ENCODE measurements at regions not wholly inside any gene's neighbourhood (a gene's known extent, or its start where the extent isn't known, plus 50 kb on each side); places are given as distances from the start of the nearest gene placed in this dataset.
"Not testable (repeated sequence)": the region's sequence is repeated elsewhere in the genome, so short reads cannot be mapped to it uniquely, and the experiment has no call there.

GRCh38 chr1:178572604-178573003 is 59.7 kb downstream of the TEX35 start:
- ATAC-seq (no peak), DNase-seq (ENCODE audit: low spot score) (no peak)
- intact Hi-C loops (cut with DNase I), result no loop called here

- DNase-seq (ENCODE audit: low spot score), result no peak
- intact Hi-C loops (cut with DNase I), result no loop called here
- ATAC-seq, result no peak
These were observed 60.4 kb downstream of the TEX35 start for GRCh38 chr1:178573330-178573729.

- ATAC-seq (no peak), DNase-seq (ENCODE audit: low spot score) (no peak)
- intact Hi-C loops (cut with DNase I), result no loop called here
These were observed 61.4 kb downstream of the TEX35 start for GRCh38 chr1:178574345-178574744.

- DNase-seq (ENCODE audit: low spot score) (no peak), ATAC-seq (no peak)
- intact Hi-C loops (cut with DNase I), result no loop called here
These were observed 62.9 kb downstream of the TEX35 start for GRCh38 chr1:178575611-178576361.

- intact Hi-C loops (cut with DNase I), result no loop called here
- DNase-seq (ENCODE audit: low spot score) (no peak), ATAC-seq (no peak)
These were observed 63.9 kb downstream of the TEX35 start for GRCh38 chr1:178576841-178577240.

- no peak for ATAC-seq
- intact Hi-C loops (cut with DNase I), result no loop called here
- DNase-seq (ENCODE audit: low spot score), result no peak
These were observed 65.0 kb downstream of the TEX35 start for GRCh38 chr1:178577882-178578281.

- DNase-seq (ENCODE audit: low spot score) (no peak), ATAC-seq (no peak)
- intact Hi-C loops (cut with DNase I), result no loop called here
These were observed 65.6 kb downstream of the TEX35 start for GRCh38 chr1:178578541-178578940.

- DNase-seq (ENCODE audit: low spot score) (no peak), ATAC-seq (no peak)
- intact Hi-C loops (cut with DNase I), result no loop called here
These were observed 66.2 kb downstream of the TEX35 start for GRCh38 chr1:178579095-178579494.

GRCh38 chr1:178579562-178579961 is 66.7 kb downstream of the TEX35 start:
- DNase-seq (ENCODE audit: low spot score) (no peak), ATAC-seq (no peak)
- intact Hi-C loops (cut with DNase I), result no loop called here

GRCh38 chr1:178580096-178580495 is 67.2 kb downstream of the TEX35 start:
- no peak for DNase-seq (ENCODE audit: low spot score)

GRCh38 chr1:178580876-178581275 is 68.0 kb downstream of the TEX35 start:
- no peak for DNase-seq (ENCODE audit: low spot score)
- ATAC-seq, result no peak
- intact Hi-C loops (cut with DNase I), result no loop called here

More at GRCh38 chr1:178580096-178580495, 67.2 kb downstream of the TEX35 start:
- ATAC-seq, result no peak
- intact Hi-C loops (cut with DNase I), result no loop called here

GRCh38 chr1:178581351-178582303 is 68.7 kb downstream of the TEX35 start:
- DNase-seq (ENCODE audit: low spot score) (no peak), ATAC-seq (no peak)
- intact Hi-C loops (cut with DNase I), result no loop called here

- intact Hi-C loops (cut with DNase I), result no loop called here
- ATAC-seq, result no peak
- DNase-seq (ENCODE audit: low spot score), result no peak
These were observed 74.2 kb downstream of the TEX35 start for GRCh38 chr1:178587096-178587495.

- ATAC-seq (no peak), DNase-seq (ENCODE audit: low spot score) (no peak)
- intact Hi-C loops (cut with DNase I), result no loop called here
These were observed 75.1 kb downstream of the TEX35 start for GRCh38 chr1:178587975-178588374.

- DNase-seq (ENCODE audit: low spot score); intact Hi-C loops (cut with DNase I): not testable (repeated sequence)
These were observed 76.1 kb downstream of the TEX35 start for GRCh38 chr1:178589042-178589441.

GRCh38 chr1:178591811-178592210 is 78.9 kb downstream of the TEX35 start:
- ATAC-seq; DNase-seq (ENCODE audit: low spot score); intact Hi-C loops (cut with DNase I): not testable (repeated sequence)

More at GRCh38 chr1:178589042-178589441, 76.1 kb downstream of the TEX35 start:
- ATAC-seq, result not testable (repeated sequence)

- intact Hi-C loops (cut with DNase I), result no loop called here
- ATAC-seq (peak; percentile 34), DNase-seq (ENCODE audit: low spot score) (no peak)
These were observed 80.6 kb downstream of the TEX35 start for GRCh38 chr1:178593515-178593914.

GRCh38 chr1:178594133-178594532 is 81.2 kb downstream of the TEX35 start:
- ATAC-seq (peak; percentile 53), DNase-seq (ENCODE audit: low spot score) (no peak)
- intact Hi-C loops (cut with DNase I), result no loop called here

GRCh38 chr1:178595491-178595890 is 82.6 kb downstream of the TEX35 start:
- intact Hi-C loops (cut with DNase I), result no loop called here
- ATAC-seq, result no peak
- DNase-seq (ENCODE audit: low spot score), result no peak

GRCh38 chr1:178599087-178599486 is 86.2 kb downstream of the TEX35 start:
- DNase-seq (ENCODE audit: low spot score) (no peak), ATAC-seq (no peak)
- intact Hi-C loops (cut with DNase I), result no loop called here
